ENCODE measurements at regions not wholly inside any gene's neighbourhood (a gene's known extent, or its start where the extent isn't known, plus 50 kb on each side); places are given as distances from the start of the nearest gene placed in this dataset.
"Not testable (repeated sequence)": the region's sequence is repeated elsewhere in the genome, so short reads cannot be mapped to it uniquely, and the experiment has no call there.

DNA sequence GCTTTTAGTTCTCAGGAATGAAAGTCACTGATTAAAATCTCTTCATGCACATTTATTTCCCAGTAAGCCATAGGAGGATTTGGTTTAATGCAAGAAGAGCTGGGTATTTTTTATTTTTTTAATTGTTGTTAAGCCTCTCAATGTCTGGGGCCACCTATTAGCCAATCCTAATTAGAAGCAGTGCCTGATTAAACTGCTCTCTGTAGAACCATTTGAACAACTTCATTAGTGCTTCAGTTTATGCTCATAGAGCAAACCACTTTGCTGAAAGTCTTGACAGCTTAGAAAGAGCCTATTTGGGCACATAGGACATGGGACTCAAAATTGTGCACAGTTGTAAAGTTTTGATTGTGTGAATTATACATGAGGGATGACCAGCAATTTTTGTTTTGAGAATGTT lies 548.9 kb downstream of the FRK start:
- Histone ChIP-seq H3K27ac (ENCODE audit: low read depth, low read length) (no peak overlapping the region), H3K9me3 (ENCODE audit: control insufficient read depth in 1 of 2, insufficient read depth in 1 of 2, low read depth in 1 of 2, low read length in 2 of 2) (no peaks in the 10 kb centered on the region), H3K9me2 (ENCODE audit: insufficient read depth) (no peaks in the 10 kb centered on the region), H3K4me2 (ENCODE audit: low read length) (no peak overlapping the region), H3K27me3 (ENCODE audit: insufficient read depth, low read length) (no peaks in the 10 kb centered on the region; the same call in 1 of the 2 replicates), H3K4me1 (ENCODE audit: control insufficient read depth in 1 of 2, insufficient read depth in 2 of 2, low read length in 2 of 2) (no peaks in the 10 kb centered on the region), H3K79me2 (ENCODE audit: insufficient read depth, low read length) (no peaks in the 10 kb centered on the region), H2AFZ (ENCODE audit: low read depth, low read length, poor library complexity, severe bottlenecking) (no peak overlapping the region), H3K36me3 (ENCODE audit: control insufficient read depth in 1 of 2, insufficient read depth in 2 of 2, low read length in 2 of 2) (no peaks in the 10 kb centered on the region), H4K20me1 (ENCODE audit: insufficient read depth) (no peaks in the 10 kb centered on the region; the same call in 1 of the 2 replicates), H3K9ac (ENCODE audit: low read length) (no peak overlapping the region), H3K4me3 (replicated peaks in 1 of 2; ENCODE audit: low read depth in 1 of 2, low read length in 2 of 2) (no peak overlapping the region)
- intact Hi-C loops (cut with micrococcal nuclease) = no loop called here
- no peak for DNase-seq (ENCODE audit: low read depth, low spot score)
- ChIA-PET CTCF (no interaction called here), RAD21 (ENCODE audit: low non-redundant PET in 1 of 2, low total read pairs in 2 of 2, uncharacterized antibody in 2 of 2, unreplicated experiment in 2 of 2) (no interaction called here), POLR2A (no interaction called here)
- BruUV-seq (replicated peaks) = no TSS peak
- TF ChIP-seq TCF7L2 (IDR thresholded peaks at IDR 0.05; ENCODE audit: borderline replicate concordance, extremely low read depth, insufficient read depth, insufficient read length) (no peak), CBX3 (IDR thresholded peaks at IDR 0.05; ENCODE audit: low read depth) (no peak), SRF (IDR thresholded peaks at IDR 0.05; ENCODE audit: low read depth) (no peak), ZNF274 (IDR thresholded peaks at IDR 0.05; ENCODE audit: low read depth, low read length) (no peak), CTCF (IDR thresholded peaks at IDR 0.05 in 2 of 3, conservative IDR thresholded peaks at IDR 0.05 in 1 of 3; ENCODE audit: borderline replicate concordance in 1 of 3, insufficient read depth in 1 of 3, low read depth in 2 of 3, low read length in 2 of 3) (no peak)
- no peak for ATAC-seq

- CTCF ChIA-PET; H3K9me2 ChIP-seq (ENCODE audit: insufficient read depth); H3K27me3 ChIP-seq (ENCODE audit: insufficient read depth, low read length); intact Hi-C loops (cut with micrococcal nuclease); H3K4me2 ChIP-seq (ENCODE audit: low read length); H3K4me1 ChIP-seq (ENCODE audit: control insufficient read depth in 1 of 2, insufficient read depth in 2 of 2, low read length in 2 of 2); H3K9me3 ChIP-seq (ENCODE audit: control insufficient read depth in 1 of 2, insufficient read depth in 1 of 2, low read depth in 1 of 2, low read length in 2 of 2); H3K4me3 ChIP-seq (replicated peaks in 1 of 2; ENCODE audit: low read depth in 1 of 2, low read length in 2 of 2); H3K9ac ChIP-seq (ENCODE audit: low read length); H4K20me1 ChIP-seq (ENCODE audit: insufficient read depth); ATAC-seq; H2AFZ ChIP-seq (ENCODE audit: low read depth, low read length, poor library complexity, severe bottlenecking); DNase-seq (ENCODE audit: low read depth, low spot score); RAD21 ChIA-PET (ENCODE audit: low non-redundant PET in 1 of 2, low total read pairs in 2 of 2, uncharacterized antibody in 2 of 2, unreplicated experiment in 2 of 2); H3K79me2 ChIP-seq (ENCODE audit: insufficient read depth, low read length); H3K27ac ChIP-seq (ENCODE audit: low read depth, low read length); POLR2A ChIA-PET; BruUV-seq (replicated peaks); H3K36me3 ChIP-seq (ENCODE audit: control insufficient read depth in 1 of 2, insufficient read depth in 2 of 2, low read length in 2 of 2): not testable (repeated sequence)
These were observed 558.3 kb downstream of the FRK start for GRCh38 chr6:115502432-115502831.
